Natural killer cell treated with Interleukin-12 subunit alpha and Interleukin-12 subunit beta and Interleukin-15 and Interleukin-18, amount 100 ng/mL, for 72 hours (primary cell): ENCODE measurements at regions not wholly inside any gene's neighbourhood (a gene's known extent, or its start where the extent isn't known, plus 50 kb on each side); places are given as distances from the start of the nearest gene placed in this dataset.

Source experiments
- ATAC-seq, 2 donors: fragments of 150-1000 bp; cut with Tn5 transposase in 1 of 2; sonication (Bioruptor Pico), chemical (Tn5 transposase) in 1 of 2; 2 replicates each; pipeline ENCODE4 v1.10.0; 2021
- DNase-seq: peaks from one replicate; pipeline ENCODE4 v3.0.0; 2022; ENCODE audit warnings: low spot score
- H3K27ac Mint-ChIP-seq, 2 donors: 1 replicate in 1 of 2; 2 replicates in 1 of 2; pipeline ENCODE4 v1.8.0; 2022; ENCODE audit warnings: mixed read lengths in 2 of 2, mild to moderate bottlenecking in 1 of 2, moderate library complexity in 1 of 2
- H3K27me3 Mint-ChIP-seq, 2 donors: 1 replicate in 1 of 2; 2 replicates in 1 of 2; pipeline ENCODE4 v1.8.0; 2022; ENCODE audit warnings: mixed read lengths in 2 of 2
- H3K36me3 Mint-ChIP-seq: one replicate; pipeline ENCODE4 v1.8.0; 2022; ENCODE audit warnings: mixed read lengths
- H3K4me1 Mint-ChIP-seq, 2 donors: 1 replicate in 1 of 2; 2 replicates in 1 of 2; pipeline ENCODE4 v1.8.0; 2022; ENCODE audit warnings: low read depth in 2 of 2, mixed read lengths in 2 of 2, mild to moderate bottlenecking in 1 of 2
- H3K4me3 Mint-ChIP-seq: one replicate; pipeline ENCODE4 v1.8.0; 2022; ENCODE audit warnings: mixed read lengths
- H3K9me3 Mint-ChIP-seq: 2 replicates; pipeline ENCODE4 v1.8.0; 2022; ENCODE audit warnings: mixed read lengths

- H3K27ac Mint-ChIP-seq = no peak overlapping the region
- H3K4me3 Mint-ChIP-seq = no peak overlapping the region
- DNase-seq = no peak
- H3K36me3 Mint-ChIP-seq = no peaks in the 10 kb centered on the region
- H3K9me3 Mint-ChIP-seq = peaks cover 9% of the 10 kb centered on the region
- H3K4me1 Mint-ChIP-seq = no peaks in the 10 kb centered on the region
- no peak for ATAC-seq
- no peaks in the 10 kb centered on the region for H3K27me3 Mint-ChIP-seq
Measured at GRCh38 chr1:188386666-188387065, 1557.9 kb downstream of the PLA2G4A start.

DNA sequence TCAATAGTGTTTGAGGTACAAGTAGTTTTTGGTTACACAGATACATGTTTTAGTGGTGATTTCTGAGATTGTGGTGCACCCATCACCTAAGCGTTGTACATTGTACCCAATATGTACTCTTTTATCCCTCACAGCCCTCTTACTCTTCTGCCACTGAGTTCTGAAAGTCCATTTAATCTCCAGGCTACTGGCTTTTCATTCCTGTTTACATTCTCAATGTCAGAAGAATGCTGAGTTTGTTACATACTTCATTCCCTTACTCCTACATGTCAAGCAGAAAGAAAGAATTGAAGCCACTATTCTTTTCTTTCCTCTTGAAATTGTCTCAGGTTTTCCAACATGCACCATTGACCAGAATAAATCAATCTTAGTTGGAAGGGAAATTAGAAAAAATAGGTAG lies 1565.9 kb downstream of the PLA2G4A start:
- H3K27me3 Mint-ChIP-seq = no peaks in the 10 kb centered on the region
- DNase-seq (no peak), ATAC-seq (no peak)
- peaks cover 6% of the 10 kb centered on the region for H3K36me3 Mint-ChIP-seq
- no peaks in the 10 kb centered on the region for H3K4me1 Mint-ChIP-seq
- H3K9me3 Mint-ChIP-seq = peaks cover 18% of the 10 kb centered on the region
- H3K4me3 Mint-ChIP-seq = no peak overlapping the region
- no peak overlapping the region for H3K27ac Mint-ChIP-seq

DNA sequence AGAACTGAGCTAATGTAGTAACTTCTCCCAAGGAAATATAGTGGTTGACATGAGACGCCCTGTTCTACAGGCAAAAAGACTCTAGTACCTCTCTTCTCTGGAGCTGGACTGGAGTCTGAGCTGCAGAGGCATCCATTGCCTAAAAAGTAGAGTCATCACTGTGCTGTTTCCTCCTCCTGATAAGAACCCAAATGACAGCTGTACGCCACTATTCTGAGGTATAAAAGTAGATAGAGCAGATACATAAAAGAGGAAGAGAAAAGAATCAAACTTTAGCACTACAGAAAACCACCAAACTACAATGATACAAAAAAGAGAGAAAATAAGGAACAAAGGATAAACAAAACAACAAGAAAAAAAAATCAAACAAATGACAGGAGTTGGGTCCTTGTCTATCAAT lies 1568.8 kb downstream of the PLA2G4A start:
- H3K4me1 Mint-ChIP-seq = no peaks in the 10 kb centered on the region
- H3K4me3 Mint-ChIP-seq = no peak overlapping the region
- ATAC-seq = no peak
- H3K36me3 Mint-ChIP-seq = peaks cover 6% of the 10 kb centered on the region
- DNase-seq = no peak
- H3K27ac Mint-ChIP-seq = no peak overlapping the region
- H3K27me3 Mint-ChIP-seq = no peaks in the 10 kb centered on the region
- H3K9me3 Mint-ChIP-seq = peaks cover 9% of the 10 kb centered on the region

GRCh38 chr1:188402986-188403385 lies 1574.2 kb downstream of the PLA2G4A start:
- Mint-ChIP-seq H3K36me3 (no peaks in the 10 kb centered on the region), H3K4me3 (no peak overlapping the region), H3K27ac (no peak overlapping the region), H3K4me1 (no peaks in the 10 kb centered on the region), H3K9me3 (no peaks in the 10 kb centered on the region), H3K27me3 (no peaks in the 10 kb centered on the region)
- DNase-seq (no peak), ATAC-seq (no peak)

GRCh38 chr1:188406636-188407035 lies 1577.9 kb downstream of the PLA2G4A start:
- ATAC-seq = no peak
- Mint-ChIP-seq H3K27ac (no peak overlapping the region), H3K9me3 (peaks cover 4% of the 10 kb centered on the region), H3K36me3 (no peaks in the 10 kb centered on the region), H3K4me3 (no peak overlapping the region), H3K27me3 (no peaks in the 10 kb centered on the region), H3K4me1 (no peaks in the 10 kb centered on the region)
- no peak for DNase-seq

DNA sequence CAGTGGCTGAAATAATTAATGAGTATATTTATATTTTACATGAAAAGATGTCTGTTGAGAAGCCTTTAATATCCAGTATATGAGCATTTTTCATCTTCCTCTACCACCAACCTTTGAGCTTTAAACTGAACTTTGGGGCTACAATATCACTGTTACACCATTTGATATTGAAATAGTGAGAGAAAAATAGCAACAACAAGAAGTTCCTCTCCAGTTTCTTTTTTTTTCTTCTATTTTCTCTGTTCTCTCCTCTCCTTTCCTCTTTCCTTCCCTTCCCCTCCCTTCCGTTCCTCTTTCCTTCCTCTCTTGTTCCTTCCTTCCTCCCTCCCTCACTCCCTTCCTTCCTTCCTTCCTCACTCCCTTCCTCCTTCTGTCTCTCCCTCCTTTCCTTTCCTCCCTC lies 1591.4 kb downstream of the PLA2G4A start:
- Mint-ChIP-seq H3K4me1 (no peaks in the 10 kb centered on the region), H3K36me3 (no peaks in the 10 kb centered on the region), H3K4me3 (no peak overlapping the region), H3K27ac (no peak overlapping the region), H3K9me3 (no peaks in the 10 kb centered on the region), H3K27me3 (no peaks in the 10 kb centered on the region)
- ATAC-seq = no peak
- no peak for DNase-seq

GRCh38 chr1:188423073-188423472 lies 1594.3 kb downstream of the PLA2G4A start:
- H3K4me3 Mint-ChIP-seq = no peak overlapping the region
- no peaks in the 10 kb centered on the region for H3K27me3 Mint-ChIP-seq

DNA sequence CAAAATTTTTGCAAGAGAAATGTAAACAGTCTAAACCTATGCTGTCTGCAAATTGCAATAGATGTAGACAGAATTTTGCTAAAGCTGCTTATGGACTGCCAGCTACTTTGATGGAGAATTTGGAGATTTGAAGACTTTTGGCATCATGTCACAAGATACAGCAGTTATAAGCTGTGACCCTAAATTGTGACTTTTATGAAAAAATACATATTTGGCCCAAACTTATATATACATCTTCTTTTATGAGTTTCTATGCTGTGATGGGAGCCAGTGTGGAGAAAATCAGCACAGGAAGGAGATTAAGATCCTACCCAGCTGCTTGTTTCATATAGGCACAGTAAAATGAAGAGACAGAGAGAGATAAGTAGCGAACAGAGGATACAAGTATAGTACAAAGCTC lies 1595.4 kb downstream of the PLA2G4A start:
- Mint-ChIP-seq H3K4me1 (no peaks in the 10 kb centered on the region), H3K27ac (no peak overlapping the region), H3K9me3 (peaks cover 4% of the 10 kb centered on the region), H3K36me3 (no peaks in the 10 kb centered on the region), H3K27me3 (no peaks in the 10 kb centered on the region), H3K4me3 (no peak overlapping the region)
- ATAC-seq = no peak
- no peak for DNase-seq

More at GRCh38 chr1:188423073-188423472, 1594.3 kb downstream of the PLA2G4A start:
- H3K36me3 Mint-ChIP-seq = no peaks in the 10 kb centered on the region
- ATAC-seq = no peak
- H3K9me3 Mint-ChIP-seq = peaks cover 4% of the 10 kb centered on the region
- no peaks in the 10 kb centered on the region for H3K4me1 Mint-ChIP-seq
- DNase-seq = no peak
- H3K27ac Mint-ChIP-seq = no peak overlapping the region

DNA sequence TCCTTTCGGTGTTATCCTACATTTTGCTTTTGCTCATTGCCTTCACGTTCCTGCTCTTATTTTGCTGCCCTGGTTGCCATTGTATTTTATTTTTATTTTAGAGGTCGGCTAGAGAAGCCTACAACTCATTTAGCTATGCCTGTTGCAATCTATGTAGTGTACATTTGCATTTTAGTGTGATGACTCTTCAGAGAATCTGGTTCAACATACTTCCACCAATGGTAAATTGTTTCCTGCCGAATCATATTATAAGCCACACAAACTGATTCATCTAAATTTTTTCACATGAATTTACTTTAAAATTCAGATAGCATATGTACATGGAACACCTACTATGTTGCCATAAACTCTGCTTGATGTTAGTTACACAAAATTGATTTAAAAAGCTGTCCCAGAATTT lies 1596.9 kb downstream of the PLA2G4A start:
- Mint-ChIP-seq H3K4me1 (no peaks in the 10 kb centered on the region), H3K27me3 (no peaks in the 10 kb centered on the region), H3K9me3 (peaks cover 7% of the 10 kb centered on the region), H3K4me3 (no peak overlapping the region), H3K27ac (no peak overlapping the region), H3K36me3 (no peaks in the 10 kb centered on the region)
- ATAC-seq (no peak), DNase-seq (no peak)

DNA sequence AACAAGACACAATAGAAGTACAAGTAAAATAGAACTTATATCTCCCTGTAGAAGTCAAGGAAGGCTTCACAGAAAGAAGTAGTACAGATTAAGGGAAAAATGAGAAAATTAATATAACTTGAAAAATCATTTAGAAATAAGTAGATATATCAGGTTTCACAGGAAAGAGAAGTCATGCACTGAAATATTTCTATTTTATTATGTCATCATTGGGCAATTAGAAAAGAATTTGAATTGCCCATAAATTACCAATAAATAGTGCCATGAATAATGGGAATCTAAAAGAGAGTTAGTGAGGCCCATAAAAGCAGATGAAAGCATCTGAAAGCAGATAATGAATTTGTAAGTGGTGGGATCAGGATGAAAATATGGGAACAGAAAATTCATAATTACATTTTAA lies 1597.8 kb downstream of the PLA2G4A start:
- Mint-ChIP-seq H3K4me1 (no peaks in the 10 kb centered on the region), H3K4me3 (no peak overlapping the region), H3K36me3 (no peaks in the 10 kb centered on the region), H3K27me3 (no peaks in the 10 kb centered on the region), H3K27ac (no peak overlapping the region), H3K9me3 (peaks cover 7% of the 10 kb centered on the region)
- DNase-seq (no peak), ATAC-seq (no peak)

DNA sequence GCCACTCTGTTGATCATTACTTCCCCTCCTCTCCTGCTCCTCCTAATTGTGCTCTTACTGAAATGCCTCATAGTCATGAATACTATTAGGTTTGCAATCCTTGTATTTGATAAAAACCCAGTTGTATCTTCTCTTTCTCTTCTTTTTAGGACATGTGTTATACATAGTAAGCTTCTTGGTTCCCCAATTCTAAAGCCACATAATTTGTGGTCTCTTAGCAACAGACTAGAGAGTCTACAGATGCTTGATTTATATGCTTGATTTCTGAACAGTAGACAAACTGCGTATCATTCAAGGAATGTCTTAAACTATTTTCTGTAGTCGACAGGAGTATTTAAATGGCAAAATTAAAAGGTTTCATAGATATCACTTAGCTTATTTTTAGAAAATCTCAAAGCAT lies 1598.9 kb downstream of the PLA2G4A start:
- no peak for DNase-seq
- ATAC-seq = no peak
- no peak overlapping the region for H3K4me3 Mint-ChIP-seq

GRCh38 chr1:188429386-188429785 lies 1600.6 kb downstream of the PLA2G4A start:
- no peaks in the 10 kb centered on the region for H3K4me1 Mint-ChIP-seq
- no peak overlapping the region for H3K4me3 Mint-ChIP-seq
- H3K36me3 Mint-ChIP-seq = no peaks in the 10 kb centered on the region
- H3K27ac Mint-ChIP-seq = no peak overlapping the region
- DNase-seq (no peak), ATAC-seq (no peak)
- H3K9me3 Mint-ChIP-seq = peaks cover 7% of the 10 kb centered on the region
- H3K27me3 Mint-ChIP-seq = no peaks in the 10 kb centered on the region

More for the DNA sequence above, 1598.9 kb downstream of the PLA2G4A start:
- Mint-ChIP-seq H3K27me3 (no peaks in the 10 kb centered on the region), H3K27ac (no peak overlapping the region), H3K36me3 (no peaks in the 10 kb centered on the region), H3K9me3 (peaks cover 7% of the 10 kb centered on the region), H3K4me1 (no peaks in the 10 kb centered on the region)

DNA sequence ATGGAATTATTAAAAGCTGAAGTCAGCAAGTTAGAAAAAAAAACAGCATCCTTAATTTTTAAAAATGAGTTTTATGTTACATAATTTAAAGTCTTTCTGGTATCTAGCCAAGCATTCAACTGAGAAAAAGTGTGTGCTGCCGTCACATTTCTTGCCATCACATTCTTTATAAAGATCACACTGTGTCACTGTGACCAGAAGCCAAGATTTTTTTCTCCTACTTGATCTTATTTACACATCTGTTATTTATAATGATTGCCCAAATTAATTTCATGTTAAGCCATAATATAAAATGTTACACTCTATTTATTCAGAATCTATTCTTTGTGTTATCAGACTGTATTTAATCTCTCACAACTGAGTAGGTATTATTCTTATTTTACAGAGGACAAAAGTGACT lies 1603.7 kb downstream of the PLA2G4A start:
- Mint-ChIP-seq H3K27me3 (no peaks in the 10 kb centered on the region), H3K27ac (no peak overlapping the region), H3K4me1 (no peaks in the 10 kb centered on the region), H3K36me3 (no peaks in the 10 kb centered on the region), H3K4me3 (no peak overlapping the region), H3K9me3 (peaks cover 6% of the 10 kb centered on the region)
- DNase-seq = no peak
- ATAC-seq = no peak

- peaks cover 7% of the 10 kb centered on the region for H3K9me3 Mint-ChIP-seq
- no peaks in the 10 kb centered on the region for H3K27me3 Mint-ChIP-seq
- no peak overlapping the region for H3K27ac Mint-ChIP-seq
- H3K4me1 Mint-ChIP-seq = no peaks in the 10 kb centered on the region
- H3K36me3 Mint-ChIP-seq = no peaks in the 10 kb centered on the region
- DNase-seq = no peak
- no peak overlapping the region for H3K4me3 Mint-ChIP-seq
- ATAC-seq = no peak
Measured at GRCh38 chr1:188433425-188433824, 1604.7 kb downstream of the PLA2G4A start.

- no peaks in the 10 kb centered on the region for H3K27me3 Mint-ChIP-seq
- DNase-seq = no peak
- H3K27ac Mint-ChIP-seq = no peak overlapping the region
- peaks cover 8% of the 10 kb centered on the region for H3K9me3 Mint-ChIP-seq
- no peaks in the 10 kb centered on the region for H3K36me3 Mint-ChIP-seq
- ATAC-seq = no peak
- no peaks in the 10 kb centered on the region for H3K4me1 Mint-ChIP-seq
- no peak overlapping the region for H3K4me3 Mint-ChIP-seq
Measured at GRCh38 chr1:188444526-188444925, 1615.8 kb downstream of the PLA2G4A start.
